ENCODE measurements at regions not wholly inside any gene's neighbourhood (a gene's known extent, or its start where the extent isn't known, plus 50 kb on each side); places are given as distances from the start of the nearest gene placed in this dataset.

- no peak for FAIRE-seq
Measured at GRCh38 chr5:35359859-35360258, 129.6 kb upstream of the PRLR start.

- FAIRE-seq, result no peak
Measured at GRCh38 chr5:35357973-35358372, 127.7 kb upstream of the PRLR start.

GRCh38 chr5:35356725-35357124 lies 126.4 kb upstream of the PRLR start:
- no peak for FAIRE-seq

- no peak for FAIRE-seq
Measured at GRCh38 chr5:35354751-35355150, 124.5 kb upstream of the PRLR start.

- FAIRE-seq, result no peak
Measured at GRCh38 chr5:35345222-35345621, 114.9 kb upstream of the PRLR start.

GRCh38 chr5:35342664-35343063 lies 112.4 kb upstream of the PRLR start:
- no peak for FAIRE-seq

- FAIRE-seq, result no peak
Measured at GRCh38 chr5:35341189-35341588, 110.9 kb upstream of the PRLR start.

- FAIRE-seq, result no peak
Measured at GRCh38 chr5:35339616-35340100, 109.4 kb upstream of the PRLR start.

GRCh38 chr5:35339006-35339405 lies 108.7 kb upstream of the PRLR start:
- no peak for FAIRE-seq

GRCh38 chr5:35338157-35338453 lies 107.8 kb upstream of the PRLR start:
- no peak for FAIRE-seq

- FAIRE-seq, result peak; percentile 55
Measured at GRCh38 chr5:35337340-35338156, 107.3 kb upstream of the PRLR start.

GRCh38 chr5:35336230-35336629 lies 105.9 kb upstream of the PRLR start:
- FAIRE-seq, result no peak

- FAIRE-seq, result no peak
Measured at GRCh38 chr5:35335752-35336151, 105.5 kb upstream of the PRLR start.

GRCh38 chr5:35333366-35333765 lies 103.1 kb upstream of the PRLR start:
- FAIRE-seq, result no peak

- FAIRE-seq, result peak; percentile 87
Measured at GRCh38 chr5:35331956-35332950, 102.0 kb upstream of the PRLR start.

- FAIRE-seq, result no peak
Measured at GRCh38 chr5:35325836-35326235, 95.5 kb upstream of the PRLR start.

GRCh38 chr5:35324679-35325078 lies 94.4 kb upstream of the PRLR start:
- no peak for FAIRE-seq

GRCh38 chr5:35324201-35324600 lies 93.9 kb upstream of the PRLR start:
- FAIRE-seq, result no peak

GRCh38 chr5:35320029-35320428 lies 89.7 kb upstream of the PRLR start:
- no peak for FAIRE-seq

- FAIRE-seq, result peak; percentile 33
Measured at GRCh38 chr5:35319333-35320002, 89.2 kb upstream of the PRLR start.

GRCh38 chr5:35317586-35317985 lies 87.3 kb upstream of the PRLR start:
- no peak for FAIRE-seq

- FAIRE-seq, result no peak
Measured at GRCh38 chr5:35316611-35317274, 86.5 kb upstream of the PRLR start.

GRCh38 chr5:35313291-35313690 lies 83.0 kb upstream of the PRLR start:
- no peak for FAIRE-seq
